GM19351 (cell line): ENCODE measurements at regions not wholly inside any gene's neighbourhood (a gene's known extent, or its start where the extent isn't known, plus 50 kb on each side); places are given as distances from the start of the nearest gene placed in this dataset.

Source experiments
- ATAC-seq: cut with Tn5 transposase; IDR thresholded peaks from one replicate; pipeline ENCODE4 v1.9.1; 2021; ENCODE audit warnings: mild to moderate bottlenecking, moderate library complexity; ENCODE audit not compliant: unreplicated experiment

DNA sequence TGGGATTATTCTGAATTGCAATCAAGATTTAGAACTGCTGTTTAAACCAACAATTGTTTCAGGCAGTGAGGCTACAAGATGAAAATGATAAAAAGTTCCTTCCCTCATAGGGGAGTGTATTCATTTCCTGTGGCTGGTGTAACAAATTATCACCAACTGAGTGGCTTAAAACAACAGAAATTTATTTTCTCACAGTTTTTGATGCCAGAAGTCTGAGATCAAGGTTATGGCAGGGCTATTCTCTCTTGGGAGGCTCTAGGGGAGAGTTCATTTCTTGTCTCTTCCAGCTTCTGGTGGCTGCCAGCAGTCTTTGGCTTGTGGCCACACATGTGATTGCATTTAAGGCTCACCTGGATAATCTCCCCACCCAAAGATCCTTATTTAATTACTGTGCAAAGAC, 290.5 kb upstream of the ZSWIM2 start:
- no peak for ATAC-seq

DNA sequence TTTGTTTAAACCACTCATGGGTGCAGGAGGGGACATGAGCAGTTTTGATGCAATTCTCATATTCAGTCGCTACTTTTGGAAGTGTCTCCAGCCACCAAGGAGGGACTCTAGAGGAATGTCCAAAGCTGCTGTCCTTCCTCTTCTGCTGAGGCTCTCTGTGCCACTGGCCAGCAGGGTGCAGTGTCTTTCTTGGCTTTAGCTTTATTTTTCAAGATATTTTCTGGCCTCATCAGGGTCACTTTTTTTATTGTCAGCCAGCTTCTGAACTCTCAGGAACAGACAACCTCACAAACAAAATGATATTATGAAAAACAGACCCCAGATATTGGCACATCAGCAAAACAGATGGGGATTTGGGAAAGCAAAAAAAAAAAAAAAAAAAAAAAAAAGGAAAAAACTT, 289.3 kb upstream of the ZSWIM2 start:
- ATAC-seq, result peak; percentile 78

DNA sequence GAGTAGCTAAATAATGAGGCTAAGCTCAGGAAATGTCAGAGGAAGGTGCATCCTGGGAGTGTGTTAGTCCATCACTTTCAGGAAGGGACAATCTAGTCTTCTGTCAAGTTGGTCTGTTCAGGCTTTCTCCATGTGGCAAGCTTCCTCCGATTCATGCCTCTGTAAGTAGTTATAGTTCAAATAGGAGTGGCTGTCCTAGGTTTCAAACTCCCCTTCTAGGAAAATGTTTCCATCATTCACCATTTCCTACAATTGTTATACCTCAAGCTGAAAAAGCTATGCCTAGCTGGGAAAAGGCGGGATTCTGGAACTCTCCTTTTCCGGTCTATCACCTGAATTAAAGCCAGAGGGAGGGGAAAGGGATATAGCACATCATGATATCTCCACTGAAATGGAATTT, 287.7 kb upstream of the ZSWIM2 start:
- ATAC-seq, result no peak

DNA sequence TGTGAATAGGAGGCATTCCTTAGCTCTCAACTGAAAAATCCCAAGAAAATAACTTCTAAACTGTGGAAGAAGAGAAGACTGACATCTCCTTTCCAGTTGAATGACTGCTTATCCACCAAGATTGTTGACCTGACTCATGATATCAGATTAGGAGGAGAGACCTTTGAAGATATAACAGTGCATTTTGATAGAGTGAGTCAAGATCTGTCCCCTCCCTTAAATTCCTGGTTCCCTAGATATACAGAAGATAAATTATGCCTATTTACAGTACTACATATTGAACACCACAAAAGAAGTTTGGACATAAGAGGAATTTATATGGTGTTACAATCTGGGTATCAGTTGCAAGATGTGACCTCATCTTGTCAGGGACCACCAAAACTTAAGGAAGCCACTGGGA, 285.3 kb upstream of the ZSWIM2 start:
- no peak for ATAC-seq

DNA sequence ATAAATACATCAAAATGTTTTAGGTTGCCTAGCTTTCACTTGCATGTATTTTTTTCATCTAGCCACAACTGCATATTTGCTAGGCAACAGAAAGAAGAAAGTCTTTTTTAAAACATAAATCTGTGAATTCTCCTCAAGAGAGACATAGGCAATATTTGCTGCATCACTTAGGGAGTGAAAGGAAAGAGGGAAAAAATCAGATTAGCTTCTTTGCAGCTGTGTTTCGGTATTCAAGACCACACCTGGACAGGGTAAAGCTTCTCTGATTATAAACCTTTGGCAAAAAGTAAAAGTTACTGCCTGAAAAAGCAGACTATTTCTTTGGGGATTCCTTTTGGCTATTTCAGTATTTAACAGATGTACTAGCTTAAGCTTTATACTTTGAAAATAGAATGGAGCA, 280.9 kb upstream of the ZSWIM2 start:
- ATAC-seq, result no peak

DNA sequence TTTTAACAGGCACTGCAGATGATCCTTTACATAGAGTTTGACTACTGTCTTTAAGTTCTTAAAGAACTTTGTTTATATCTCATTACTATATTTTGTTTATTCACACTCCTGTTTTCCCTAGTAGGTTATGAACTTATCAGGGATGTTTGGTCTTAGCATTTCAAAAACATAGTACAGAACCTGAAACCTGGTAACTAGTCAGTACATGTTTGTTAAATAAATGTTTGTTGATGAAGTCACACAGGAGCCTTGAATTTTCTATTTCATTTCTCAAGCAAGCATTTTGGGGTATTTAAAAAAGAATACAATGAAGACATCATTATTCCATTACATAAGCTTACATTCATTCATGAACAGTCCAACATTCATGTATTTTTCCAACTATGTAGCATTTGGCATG, 280.3 kb upstream of the ZSWIM2 start:
- no peak for ATAC-seq

DNA sequence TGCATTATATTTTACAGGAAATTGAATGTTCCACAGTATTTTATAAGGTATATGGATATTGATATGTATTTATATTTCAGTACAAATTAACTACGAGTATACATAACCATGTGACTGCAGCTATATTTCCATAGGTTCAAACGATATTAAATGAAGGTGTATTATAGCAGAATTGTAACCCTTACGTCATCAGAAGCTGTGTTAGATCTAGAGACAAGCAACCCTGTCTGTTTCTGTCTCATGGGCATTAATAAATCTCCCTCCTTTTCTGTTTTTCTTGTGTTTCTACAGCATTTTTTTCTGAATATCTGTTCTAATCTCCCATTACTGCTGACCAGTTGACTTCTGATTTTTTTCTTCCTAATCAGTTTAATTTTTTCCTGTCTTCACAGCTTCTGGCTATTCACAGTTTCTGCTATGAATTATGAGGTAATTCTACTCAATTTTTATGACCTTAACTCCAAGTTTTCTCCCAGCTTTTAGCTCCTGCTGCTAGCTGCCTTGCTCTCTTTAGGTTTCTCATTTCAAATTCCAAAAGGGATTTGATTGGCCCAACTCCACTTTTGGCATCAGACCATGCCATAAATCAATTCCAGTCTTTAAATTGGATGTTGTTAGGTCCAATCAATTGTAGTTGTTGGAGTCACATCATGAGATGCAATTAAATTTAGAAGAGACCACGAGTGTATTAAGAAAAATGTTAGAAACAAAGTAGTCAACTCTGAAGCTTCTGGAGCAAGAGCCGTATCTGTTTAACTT, 277.5 kb upstream of the ZSWIM2 start:
- no peak for ATAC-seq

DNA sequence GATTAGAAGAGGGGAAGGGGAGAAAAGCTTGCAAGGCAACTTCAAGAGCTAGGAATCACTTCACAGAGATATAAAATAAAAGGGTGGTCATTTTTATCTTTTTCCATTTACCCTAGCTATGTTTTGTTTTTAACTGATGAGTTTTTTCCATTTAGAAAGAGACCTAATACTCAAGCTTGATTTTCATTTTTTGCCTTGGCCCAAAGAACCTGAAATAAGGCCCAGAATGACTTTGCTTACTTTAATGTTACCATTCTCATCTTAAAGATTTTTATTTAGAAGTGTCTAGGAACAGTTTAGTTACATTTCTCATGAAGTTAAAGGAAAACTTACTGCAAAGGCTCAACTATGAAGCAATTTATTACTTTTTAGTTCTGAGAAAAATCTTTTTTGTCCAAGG, 276.3 kb upstream of the ZSWIM2 start:
- no peak for ATAC-seq

DNA sequence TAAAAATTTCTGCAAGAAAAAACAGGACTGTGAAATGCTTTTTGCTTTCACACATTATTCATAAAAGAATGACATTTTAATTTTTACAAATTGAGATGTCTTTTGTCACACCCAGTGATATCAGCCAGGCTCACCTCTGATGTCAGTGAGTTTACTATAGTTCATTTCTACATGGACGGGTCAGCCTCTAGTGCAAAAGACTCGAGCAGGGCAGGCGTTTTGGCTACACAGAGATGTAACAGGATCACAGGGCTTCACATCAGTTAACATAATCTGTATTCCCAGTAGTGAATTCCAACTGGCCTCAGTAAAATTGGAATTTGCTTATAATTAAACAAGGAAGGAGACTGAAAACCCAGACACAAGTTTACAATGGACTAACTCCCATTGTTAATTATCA, 275.6 kb upstream of the ZSWIM2 start:
- ATAC-seq, result no peak

DNA sequence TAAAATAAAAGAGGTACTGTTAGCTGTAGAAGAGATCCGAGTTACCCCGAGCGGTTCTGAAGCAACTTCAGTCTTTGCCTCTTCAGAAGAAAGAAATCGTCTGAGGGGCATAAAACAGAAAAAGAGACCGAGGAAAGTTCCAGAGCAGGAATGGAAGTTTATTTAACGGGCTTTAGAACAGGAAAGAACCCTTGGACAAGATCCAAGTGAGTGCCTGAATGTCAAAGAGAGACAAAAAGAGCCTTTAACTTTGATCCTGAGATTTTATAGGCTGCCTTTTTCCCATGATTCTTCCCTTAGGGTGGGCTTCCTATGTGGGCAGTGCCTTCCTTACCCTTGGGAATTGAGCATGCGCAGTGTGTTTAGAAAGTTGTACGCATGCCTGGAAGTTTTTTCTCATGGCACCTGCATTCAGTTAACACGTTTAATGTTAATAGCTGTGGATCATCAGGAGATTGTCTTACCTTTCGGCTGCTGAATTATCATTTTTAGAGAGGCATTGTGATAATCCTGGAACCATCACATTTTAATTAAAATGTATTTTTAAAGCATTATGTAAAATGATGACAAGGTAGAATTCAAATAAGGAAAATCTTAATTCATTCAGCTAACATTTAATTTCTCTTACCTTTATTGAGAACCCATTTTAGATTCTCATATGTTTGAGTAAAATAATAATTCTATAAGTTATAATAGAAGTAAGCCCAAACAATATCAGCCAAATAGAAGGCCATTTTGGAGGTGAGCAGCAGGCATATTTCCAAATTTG, 269.5 kb upstream of the ZSWIM2 start:
- no peak for ATAC-seq

DNA sequence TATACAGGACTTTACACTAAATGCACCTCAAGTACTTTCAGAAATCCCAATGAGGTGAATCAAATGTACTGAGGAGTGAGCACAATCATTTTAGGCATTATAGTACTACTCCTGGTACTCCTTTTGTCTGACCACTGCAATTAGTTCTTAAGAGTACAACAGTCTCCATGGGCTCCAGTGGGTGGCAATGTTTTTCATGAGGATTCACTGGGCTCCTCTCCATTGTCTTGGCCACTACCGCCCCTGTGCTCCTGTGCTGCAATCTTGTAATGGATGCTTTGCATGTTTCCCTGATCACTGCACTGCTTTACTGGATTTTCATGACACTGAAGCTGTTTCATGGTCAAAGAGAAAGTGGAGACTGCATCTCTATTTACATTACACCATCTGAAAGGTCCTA, 268.5 kb upstream of the ZSWIM2 start:
- no peak for ATAC-seq

DNA sequence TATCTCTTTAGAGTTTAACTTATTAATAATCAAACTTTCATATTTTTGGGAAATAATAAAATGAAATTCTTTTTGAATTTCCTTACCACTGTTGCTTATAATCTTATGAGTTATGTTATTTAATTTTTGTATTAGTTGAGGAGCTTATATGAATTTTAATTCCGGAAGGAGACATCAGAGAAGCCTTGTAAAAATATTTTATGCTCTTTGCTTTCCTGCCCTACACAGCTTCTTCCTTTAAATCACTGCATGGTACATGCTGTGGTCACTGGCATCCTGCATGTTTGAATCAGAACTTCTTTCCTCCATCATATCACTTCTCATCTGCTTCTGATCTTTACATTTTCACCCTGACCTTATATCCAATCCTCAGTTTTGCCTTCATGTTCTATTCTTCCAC, 266.7 kb upstream of the ZSWIM2 start:
- ATAC-seq, result no peak

DNA sequence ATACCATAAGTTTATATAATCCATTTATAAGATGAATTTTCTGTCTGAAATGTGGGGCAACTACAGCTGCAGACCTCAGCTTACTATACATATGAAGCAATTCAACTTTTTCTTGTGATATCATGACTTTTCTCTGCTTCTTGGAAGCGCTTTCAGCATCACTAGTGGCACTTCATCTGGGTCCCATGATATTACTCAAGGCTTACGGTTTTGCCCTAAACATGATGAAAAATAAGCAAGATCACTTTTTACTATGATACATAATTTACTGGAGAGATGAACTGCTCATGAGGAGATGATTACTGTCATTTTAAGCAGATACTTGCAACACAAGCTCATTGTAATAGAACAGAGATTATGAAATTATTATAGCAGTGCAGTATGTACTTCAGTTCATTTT, 258.0 kb upstream of the ZSWIM2 start:
- no peak for ATAC-seq

DNA sequence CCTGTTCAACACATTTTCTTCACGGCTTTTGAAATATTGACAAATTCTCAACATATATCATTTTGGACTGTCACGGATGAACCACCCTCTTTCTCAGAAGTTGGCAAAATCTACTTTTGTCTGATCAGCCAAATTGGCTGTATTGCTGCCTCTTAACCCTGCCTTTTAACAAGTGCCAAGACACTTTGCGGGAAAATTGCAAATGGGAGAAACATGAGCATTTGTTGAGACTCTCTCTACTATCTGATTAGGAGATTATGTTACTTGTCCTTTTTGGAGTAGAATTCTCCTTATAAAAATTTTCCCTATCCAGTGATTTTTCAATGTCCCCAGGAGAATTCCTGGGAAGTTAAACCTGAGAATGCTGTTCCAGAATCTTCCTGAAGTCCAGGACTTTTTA, 256.2 kb upstream of the ZSWIM2 start:
- ATAC-seq, result no peak

DNA sequence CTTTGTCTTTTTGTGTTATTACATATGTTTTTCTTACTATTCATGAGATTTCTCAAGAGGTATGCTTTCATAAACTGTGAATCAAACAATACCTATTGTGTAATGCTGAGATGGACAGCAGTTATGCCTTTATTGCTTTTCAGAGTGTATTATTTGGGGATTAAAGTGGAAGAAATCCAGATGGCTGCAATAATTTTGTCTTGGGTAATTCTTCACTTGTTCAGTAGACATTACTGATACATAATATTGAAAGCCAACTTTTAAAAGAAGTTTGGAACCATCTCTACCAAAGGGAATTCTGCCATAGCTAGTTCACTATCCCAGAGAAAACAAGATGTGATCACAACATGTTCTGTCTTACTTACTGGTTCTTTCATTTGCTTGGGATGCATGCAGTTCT, 253.4 kb upstream of the ZSWIM2 start:
- no peak for ATAC-seq

DNA sequence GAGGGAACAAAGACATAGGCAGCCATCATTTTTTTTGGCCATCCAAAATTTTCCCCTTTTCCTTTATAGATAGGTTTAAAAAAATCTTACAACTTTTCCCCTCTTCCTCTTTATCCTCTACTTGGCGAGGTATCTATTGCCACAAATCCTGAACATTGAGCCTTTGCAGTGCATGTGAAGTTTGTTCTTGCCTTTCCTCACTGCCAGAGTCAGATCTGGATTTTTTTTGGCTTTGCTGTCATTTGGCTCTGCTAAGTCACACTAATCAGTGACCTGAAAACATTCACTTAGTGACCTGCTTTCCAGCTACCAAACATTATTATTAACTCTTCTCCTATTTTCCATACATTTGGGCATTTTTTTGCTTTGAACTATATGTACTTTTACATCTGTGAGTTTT, 249.2 kb upstream of the ZSWIM2 start:
- ATAC-seq, result no peak

DNA sequence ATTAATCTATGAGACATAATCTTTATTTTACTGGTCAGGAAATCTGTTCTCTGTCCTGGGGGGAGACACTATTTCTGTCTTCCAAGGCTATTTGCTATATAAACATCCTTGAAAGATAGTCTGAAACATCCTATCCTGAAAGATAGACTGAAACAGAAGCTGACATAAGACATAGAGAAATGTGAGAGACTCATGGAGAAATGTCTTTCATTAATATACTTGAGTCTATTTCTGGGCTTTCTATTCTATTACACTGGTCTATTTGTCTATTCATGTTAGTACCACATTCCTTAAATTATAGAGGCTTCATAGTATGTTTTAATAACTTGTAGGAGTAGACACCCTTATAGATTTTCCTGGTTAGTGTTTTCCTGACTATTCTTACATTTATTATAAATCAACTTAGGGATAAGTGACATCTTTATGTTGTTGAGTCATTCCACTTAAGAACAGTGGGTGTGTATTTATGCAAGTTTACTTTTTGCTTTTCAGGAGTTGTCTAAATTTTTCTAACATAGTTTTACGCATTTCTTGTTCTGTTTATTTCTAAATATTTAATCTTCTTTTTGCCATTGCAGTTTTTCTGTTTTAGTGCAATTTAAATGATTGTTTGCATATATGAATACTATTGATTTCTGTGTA, 244.9 kb upstream of the ZSWIM2 start:
- no peak for ATAC-seq

DNA sequence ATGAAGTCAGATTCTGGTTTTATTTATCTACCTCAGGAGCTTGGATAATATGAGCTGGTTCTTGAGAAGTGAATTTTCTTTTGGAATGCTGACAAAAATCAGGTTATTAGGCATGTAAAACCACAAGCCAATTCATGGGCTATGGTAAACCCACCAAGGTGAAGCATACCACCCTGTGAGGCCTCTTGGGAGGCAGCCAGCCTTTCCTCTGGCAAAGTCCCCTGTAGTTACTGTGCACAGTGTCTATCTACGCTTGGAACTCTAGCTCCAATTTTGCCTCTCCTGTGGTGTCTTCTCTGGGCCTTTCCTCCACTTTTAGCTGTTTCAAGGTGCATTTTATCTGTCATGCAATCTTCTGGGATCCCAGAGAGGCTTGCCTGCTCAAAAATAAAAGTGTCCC, 242.7 kb upstream of the ZSWIM2 start:
- ATAC-seq, result no peak

DNA sequence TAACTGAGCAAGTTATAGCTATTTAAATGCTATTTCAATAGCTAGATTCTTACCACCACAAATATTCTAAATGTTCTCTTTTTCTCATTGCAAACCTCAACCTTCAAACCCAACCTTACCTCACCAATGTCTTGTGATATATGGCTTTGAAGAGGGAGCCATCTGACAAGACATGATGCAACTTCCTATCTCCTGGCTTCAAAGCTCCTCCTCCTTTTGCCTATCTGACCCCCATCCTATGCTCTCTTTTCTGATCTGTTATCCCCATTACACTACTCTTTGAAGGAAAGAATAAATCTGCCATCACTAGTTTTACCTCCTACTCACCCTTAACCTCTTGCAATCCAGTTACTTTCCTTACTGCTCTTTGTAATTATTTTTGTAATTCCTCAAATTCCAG, 235.6 kb upstream of the ZSWIM2 start:
- ATAC-seq, result no peak

DNA sequence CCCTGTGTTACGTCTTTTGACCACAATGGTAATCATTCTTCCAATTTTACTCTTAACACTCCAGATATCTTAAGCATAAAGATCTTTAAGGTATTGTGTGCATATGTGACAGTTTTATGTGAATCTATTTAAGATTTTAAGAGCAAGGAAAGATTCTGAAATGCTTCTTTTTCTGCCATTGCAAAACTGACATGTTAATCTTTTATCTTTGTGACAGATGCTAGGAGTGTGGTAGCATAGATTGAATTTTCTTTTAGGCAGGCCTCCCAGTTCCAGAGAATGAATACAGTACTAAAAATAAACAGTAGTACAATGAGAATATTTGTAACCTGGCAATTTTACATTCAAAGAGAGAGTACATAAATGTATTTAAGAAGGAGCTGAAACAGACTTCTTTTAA, 232.5 kb upstream of the ZSWIM2 start:
- no peak for ATAC-seq

DNA sequence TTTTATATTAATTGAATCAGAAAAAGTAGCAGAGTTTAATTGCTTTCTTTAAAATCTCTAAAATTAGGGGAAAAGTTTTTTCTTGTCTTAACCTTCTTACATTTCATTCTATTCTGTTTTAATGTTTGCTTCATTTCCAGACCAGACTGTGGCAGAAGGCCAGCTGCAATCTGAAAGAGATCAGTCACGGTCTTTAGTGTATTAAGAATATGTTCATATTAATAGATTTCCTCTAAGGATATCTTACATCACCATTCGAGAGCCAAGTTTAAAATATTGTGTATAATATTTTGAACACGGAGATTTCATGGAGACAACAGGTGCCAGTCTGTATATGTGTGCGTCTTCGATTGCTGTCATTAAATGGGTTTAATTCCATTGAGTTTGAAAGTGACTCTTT, 230.9 kb upstream of the ZSWIM2 start:
- no peak for ATAC-seq

DNA sequence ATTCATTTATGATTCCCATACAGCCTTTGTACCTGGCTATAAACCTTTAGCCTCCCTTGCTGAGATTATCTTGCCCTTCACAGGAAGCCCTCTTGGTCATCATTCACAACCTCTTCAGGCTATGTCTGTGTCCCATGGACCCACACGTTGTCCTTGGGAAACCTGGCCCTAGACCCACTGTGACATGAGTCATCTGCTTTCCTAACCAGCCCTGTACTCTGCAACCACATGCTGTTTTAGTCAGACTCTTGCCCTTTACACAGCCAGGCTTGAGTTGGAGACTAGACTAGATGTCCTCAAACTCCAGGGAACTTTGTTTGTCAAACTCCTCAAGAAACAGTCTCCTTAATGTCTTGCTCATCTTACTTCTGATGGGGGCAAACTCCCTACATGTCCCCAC, 229.3 kb upstream of the ZSWIM2 start:
- no peak for ATAC-seq
